ENCODE measurements at regions not wholly inside any gene's neighbourhood (a gene's known extent, or its start where the extent isn't known, plus 50 kb on each side); places are given as distances from the start of the nearest gene placed in this dataset.

GRCh38 chr6:169317441-169318202, 64.0 kb upstream of the THBS2 start:
- TF ChIP-seq POLR2A (IDR thresholded peaks at IDR 0.05; ENCODE audit: low read length) (no peak), GATA1 (IDR thresholded peaks at IDR 0.05; ENCODE audit: low read depth, low read length) (no peak)
